H9 (cell line): ENCODE measurements at regions not wholly inside any gene's neighbourhood (a gene's known extent, or its start where the extent isn't known, plus 50 kb on each side); places are given as distances from the start of the nearest gene placed in this dataset.

ENCODE experiments used
- DNase-seq: peaks from one replicate; pipeline ENCODE4 v3.0.0-alpha.2; 2017
- H2AFZ ChIP-seq: one replicate; pipeline ENCODE4 v1.6.1; 2013; ENCODE audit warnings: mild to moderate bottlenecking, low read length, control low read depth, moderate library complexity
- H2AK5ac ChIP-seq: 2 replicates; pipeline ENCODE4 v1.6.1; 2013; ENCODE audit warnings: low read length, control low read depth, mixed read lengths; ENCODE audit not compliant: insufficient read length
- H2BK120ac ChIP-seq: one replicate; pipeline ENCODE4 v1.6.1; 2013; ENCODE audit warnings: low read depth, mild to moderate bottlenecking, low read length, control low read depth, inconsistent platforms; ENCODE audit not compliant: poor library complexity, severe bottlenecking
- H2BK12ac ChIP-seq: 2 replicates; pipeline ENCODE4 v1.6.1; 2013; ENCODE audit warnings: low read length, control low read depth, mixed read lengths, low read depth; ENCODE audit not compliant: insufficient read length
- H2BK15ac ChIP-seq: 2 replicates; pipeline ENCODE4 v1.6.1; 2013; ENCODE audit warnings: low read depth, low read length, control low read depth
- H2BK20ac ChIP-seq: one replicate; pipeline ENCODE4 v1.6.1; 2013; ENCODE audit warnings: low read depth, mild to moderate bottlenecking, low read length, control low read depth, inconsistent platforms; ENCODE audit not compliant: poor library complexity, severe bottlenecking
- H2BK5ac ChIP-seq: 2 replicates; pipeline ENCODE4 v1.6.1; 2013; ENCODE audit warnings: low read length, control low read depth, mixed read lengths; ENCODE audit not compliant: insufficient read length
- H3K14ac ChIP-seq: 2 replicates; pipeline ENCODE4 v1.6.1; 2013; ENCODE audit warnings: low read length, control low read depth; ENCODE audit not compliant: insufficient read depth
- H3K18ac ChIP-seq: 2 replicates; pipeline ENCODE4 v1.6.1; 2013; ENCODE audit warnings: low read depth, mild to moderate bottlenecking, mixed read lengths, low read length, control low read depth; ENCODE audit not compliant: insufficient read length
- H3K23ac ChIP-seq: 2 replicates; pipeline ENCODE4 v1.6.1; 2013; ENCODE audit warnings: low read length, control low read depth, mixed read lengths, low read depth; ENCODE audit not compliant: insufficient read length
- H3K23me2 ChIP-seq: 2 replicates; pipeline ENCODE4 v1.6.1; 2013; ENCODE audit warnings: low read depth, mild to moderate bottlenecking, mixed read lengths, low read length, control low read depth; ENCODE audit not compliant: insufficient read length, poor library complexity, severe bottlenecking
- H3K27ac ChIP-seq: 2 replicates; pipeline ENCODE4 v1.5.1; 2013; ENCODE audit warnings: low read length, control low read depth, mixed read lengths, low read depth; ENCODE audit not compliant: insufficient read length
- H3K27me3 ChIP-seq: 2 replicates; pipeline ENCODE4 v1.6.1; 2013; ENCODE audit warnings: low read length, control low read depth, inconsistent platforms; ENCODE audit not compliant: insufficient read depth
- H3K4ac ChIP-seq: 2 replicates; pipeline ENCODE4 v1.6.1; 2013; ENCODE audit warnings: low read depth, mild to moderate bottlenecking, control low read depth, inconsistent platforms, low read length, moderate library complexity
- H3K4me1 ChIP-seq: 2 replicates; pipeline ENCODE4 v1.6.1; 2013; ENCODE audit warnings: low read length, control low read depth, inconsistent platforms; ENCODE audit not compliant: insufficient read depth
- H3K4me2 ChIP-seq: 2 replicates; pipeline ENCODE4 v1.6.1; 2013; ENCODE audit warnings: low read length, control low read depth, mixed read lengths; ENCODE audit not compliant: insufficient read length, insufficient read depth
- H3K56ac ChIP-seq: 2 replicates; pipeline ENCODE4 v1.6.1; 2013; ENCODE audit warnings: low read depth, mild to moderate bottlenecking, mixed read lengths, low read length, control low read depth; ENCODE audit not compliant: insufficient read length
- H3K79me1 ChIP-seq: 2 replicates; pipeline ENCODE4 v1.6.1; 2013; ENCODE audit warnings: low read depth, mild to moderate bottlenecking, moderate library complexity, low read length, control low read depth, inconsistent platforms; ENCODE audit not compliant: insufficient read depth, poor library complexity, severe bottlenecking
- H3K79me2 ChIP-seq: 2 replicates; pipeline ENCODE4 v1.6.1; 2013; ENCODE audit warnings: low read length, control low read depth, inconsistent platforms; ENCODE audit not compliant: insufficient read depth
- H3K9ac ChIP-seq: 2 replicates; pipeline ENCODE4 v1.6.1; 2013; ENCODE audit warnings: low read length, control low read depth, mixed read lengths; ENCODE audit not compliant: insufficient read length; ENCODE audit errors: extremely low read depth
- H3K9me3 ChIP-seq: one replicate; pipeline ENCODE4 v1.6.1; 2013; ENCODE audit warnings: low read depth, low read length, inconsistent platforms; ENCODE audit not compliant: control insufficient read depth
- H3T11ph ChIP-seq: one replicate; pipeline ENCODE4 v1.6.1; 2013; ENCODE audit warnings: mild to moderate bottlenecking, low read length, control low read depth, inconsistent platforms
- H4K20me1 ChIP-seq: one replicate; pipeline ENCODE4 v1.6.1; 2013; ENCODE audit not compliant: control insufficient read depth, insufficient read length, insufficient read depth
- H4K5ac ChIP-seq: 2 replicates; pipeline ENCODE4 v1.6.1; 2013; ENCODE audit warnings: low read depth, mild to moderate bottlenecking, mixed read lengths, low read length, control low read depth; ENCODE audit not compliant: insufficient read length
- H4K8ac ChIP-seq: replicated peaks from 2 replicates; pipeline ENCODE4 v1.6.1; 2013; ENCODE audit warnings: low read length, control low read depth, mixed read lengths, low read depth; ENCODE audit not compliant: insufficient read length
- H4K91ac ChIP-seq: 2 replicates; pipeline ENCODE4 v1.6.1; 2013; ENCODE audit warnings: low read depth, mild to moderate bottlenecking, moderate library complexity, mixed read lengths, low read length, control low read depth; ENCODE audit not compliant: insufficient read length
- H3K27ac Mint-ChIP-seq, 3 experiments: 2 replicates in 2 of 3; 3 replicates in 1 of 3; pipeline ENCODE4 v1.8.0; 2020 to 2021; ENCODE audit warnings: mixed read lengths in 3 of 3, mild to moderate bottlenecking in 1 of 3, moderate library complexity in 1 of 3
- H3K27me3 Mint-ChIP-seq: 2 replicates; pipeline ENCODE4 v1.8.0; 2021; ENCODE audit warnings: low read depth, mild to moderate bottlenecking, moderate library complexity, mixed read lengths
- H3K36me3 Mint-ChIP-seq, 3 experiments: 2 replicates in 2 of 3; 3 replicates in 1 of 3; pipeline ENCODE4 v1.8.0; 2020 to 2021; ENCODE audit warnings: low read depth in 3 of 3, mixed read lengths in 3 of 3; ENCODE audit not compliant: insufficient read depth in 1 of 3
- H3K4me1 Mint-ChIP-seq, 2 experiments: 2 replicates each; pipeline ENCODE4 v1.8.0; 2020; ENCODE audit warnings: mixed read lengths in 2 of 2
- H3K4me3 Mint-ChIP-seq, 2 experiments: 2 replicates in 1 of 2; 3 replicates in 1 of 2; pipeline ENCODE4 v1.8.0; 2020 to 2021; ENCODE audit warnings: mild to moderate bottlenecking in 2 of 2, mixed read lengths in 2 of 2, moderate library complexity in 1 of 2
- H3K9me3 Mint-ChIP-seq, 2 experiments: 2 replicates in 1 of 2; 3 replicates in 1 of 2; pipeline ENCODE4 v1.8.0; 2020; ENCODE audit warnings: mild to moderate bottlenecking in 2 of 2, mixed read lengths in 2 of 2, moderate library complexity in 1 of 2
- WGBS: extraction: QIAGEN DNeasy Blood & Tissue Kit; methylation state at CpG from one replicate; pipeline ENCODE4 v1.1.7; 2013; ENCODE audit warnings: missing lambda C conversion rate, low lambda C conversion rate, mixed read lengths; ENCODE audit not compliant: insufficient read length; ENCODE audit errors: extremely low coverage; 5-methylcytosine and 5-hydroxymethylcytosine counted together
- TF ChIP-seq, protein P1 (sequence below): fragments of 200-600 bp; sonication (generic); conservative IDR thresholded peaks from 3 replicates; pipeline ENCODE4 v1.8.0; 2021; ENCODE audit warnings: antibody characterized with exemption, mild to moderate bottlenecking

DNA sequence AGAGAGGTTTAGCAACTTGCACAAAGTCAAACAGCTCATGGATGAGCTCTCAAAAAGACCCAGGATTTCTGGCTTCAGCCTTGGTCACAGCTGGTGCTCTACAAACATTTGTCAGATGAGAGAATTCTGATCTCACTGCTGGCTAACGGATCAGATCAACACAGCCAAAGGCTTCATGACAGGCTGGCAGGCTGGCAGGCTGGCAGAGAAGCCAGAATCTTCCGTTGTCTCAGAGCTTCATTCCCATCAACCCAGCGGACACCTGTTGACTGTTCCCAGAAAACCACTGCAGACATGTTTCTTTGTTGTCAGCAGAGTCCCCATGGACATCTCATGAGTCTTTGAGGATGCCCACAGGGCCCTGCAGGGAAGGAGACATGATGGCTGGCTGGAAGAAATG is 303.8 kb upstream of the ASIC2 start:
- Histone ChIP-seq H3K79me1 (no peaks in the 10 kb centered on the region), H3K4me2 (no peak overlapping the region), H4K8ac (no peak overlapping the region), H3K23me2 (no peaks in the 10 kb centered on the region), H3K27me3 (no peaks in the 10 kb centered on the region), H2BK12ac (no peak overlapping the region), H3K27ac (no peak overlapping the region), H4K20me1 (no peaks in the 10 kb centered on the region), H3K18ac (no peak overlapping the region), H3K4ac (no peak overlapping the region), H2BK15ac (no peak overlapping the region), H3K9ac (no peak overlapping the region), H2AK5ac (no peak overlapping the region), H3K14ac (no peak overlapping the region), H3K56ac (no peak overlapping the region), H4K91ac (no peak overlapping the region), H3K4me1 (no peaks in the 10 kb centered on the region), H3T11ph (no peak overlapping the region), H3K9me3 (no peaks in the 10 kb centered on the region), H2BK20ac (no peak overlapping the region), H2AFZ (no peak overlapping the region), H2BK120ac (no peak overlapping the region), H2BK5ac (no peak overlapping the region), H3K79me2 (no peaks in the 10 kb centered on the region), H3K23ac (no peak overlapping the region), H4K5ac (no peak overlapping the region)
- Mint-ChIP-seq H3K4me1 (peaks cover 25 to 29% of the 10 kb centered on the region in 2 experiments), H3K27me3 (no peaks in the 10 kb centered on the region), H3K9me3 (no peaks in the 10 kb centered on the region), H3K27ac (no peak overlapping the region), H3K36me3 (peaks cover 0 to 2% (median 0%) of the 10 kb centered on the region in 3 experiments; a peak in 1 of 7 replicates), H3K4me3 (no peak overlapping the region)
- DNase-seq: no peak
- TF ChIP-seq, protein P1, sequence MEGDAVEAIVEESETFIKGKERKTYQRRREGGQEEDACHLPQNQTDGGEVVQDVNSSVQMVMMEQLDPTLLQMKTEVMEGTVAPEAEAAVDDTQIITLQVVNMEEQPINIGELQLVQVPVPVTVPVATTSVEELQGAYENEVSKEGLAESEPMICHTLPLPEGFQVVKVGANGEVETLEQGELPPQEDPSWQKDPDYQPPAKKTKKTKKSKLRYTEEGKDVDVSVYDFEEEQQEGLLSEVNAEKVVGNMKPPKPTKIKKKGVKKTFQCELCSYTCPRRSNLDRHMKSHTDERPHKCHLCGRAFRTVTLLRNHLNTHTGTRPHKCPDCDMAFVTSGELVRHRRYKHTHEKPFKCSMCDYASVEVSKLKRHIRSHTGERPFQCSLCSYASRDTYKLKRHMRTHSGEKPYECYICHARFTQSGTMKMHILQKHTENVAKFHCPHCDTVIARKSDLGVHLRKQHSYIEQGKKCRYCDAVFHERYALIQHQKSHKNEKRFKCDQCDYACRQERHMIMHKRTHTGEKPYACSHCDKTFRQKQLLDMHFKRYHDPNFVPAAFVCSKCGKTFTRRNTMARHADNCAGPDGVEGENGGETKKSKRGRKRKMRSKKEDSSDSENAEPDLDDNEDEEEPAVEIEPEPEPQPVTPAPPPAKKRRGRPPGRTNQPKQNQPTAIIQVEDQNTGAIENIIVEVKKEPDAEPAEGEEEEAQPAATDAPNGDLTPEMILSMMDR: no peak
- WGBS: no CpG with 5 or more reads among the region's 3 CpGs
